GM12892 (cell line): ENCODE measurements at regions not wholly inside any gene's neighbourhood (a gene's known extent, or its start where the extent isn't known, plus 50 kb on each side); places are given as distances from the start of the nearest gene placed in this dataset.

Experiments used
- DNase-seq: peaks from one replicate; pipeline ENCODE4 v3.0.0; 2011; ENCODE audit not compliant: insufficient read length
- FAIRE-seq: peaks from 2 replicates; lab custom pipeline; 2011; peaks lifted over from hg19 to GRCh38; lab: Jason Lieb, UNC
- POLR2A ChIP-seq: IDR thresholded peaks from 2 replicates; pipeline ENCODE4 v1.6.1; 2011; ENCODE audit warnings: low read depth, low read length, control low read depth
- POLR2AphosphoS5 ChIP-seq: IDR thresholded peaks from 2 replicates; pipeline ENCODE4 v1.6.1; 2011; ENCODE audit warnings: low read depth, low read length, control low read depth
- TAF1 ChIP-seq: IDR thresholded peaks from 2 replicates; pipeline ENCODE4 v1.6.1; 2011; ENCODE audit warnings: low read depth, mild to moderate bottlenecking, control low read depth, low read length, borderline replicate concordance

- no peak for FAIRE-seq
- TF ChIP-seq POLR2AphosphoS5 = no peak
- TF ChIP-seq TAF1 = no peak
- no peak for TF ChIP-seq POLR2A
- DNase-seq = no peak
These were observed 250.3 kb downstream of the PTEN start for GRCh38 chr10:88113657-88114272.

GRCh38 chr10:88114368-88114767 lies 250.9 kb downstream of the PTEN start:
- peak; percentile 70 for FAIRE-seq
- no peak for DNase-seq
- TF ChIP-seq TAF1 = no peak
- no peak for TF ChIP-seq POLR2A
- no peak for TF ChIP-seq POLR2AphosphoS5

GRCh38 chr10:88115407-88115806 lies 252.0 kb downstream of the PTEN start:
- no peak for FAIRE-seq
- no peak for TF ChIP-seq TAF1
- TF ChIP-seq POLR2A = no peak
- no peak for TF ChIP-seq POLR2AphosphoS5
- no peak for DNase-seq

GRCh38 chr10:88115968-88116367 lies 252.5 kb downstream of the PTEN start:
- FAIRE-seq (no peak), DNase-seq (no peak)
- TF ChIP-seq TAF1 (no peak), POLR2AphosphoS5 (no peak), POLR2A (no peak)

- DNase-seq (no peak), FAIRE-seq (peak; percentile 27)
- TF ChIP-seq TAF1 (no peak), POLR2A (no peak), POLR2AphosphoS5 (no peak)
These were observed 253.1 kb downstream of the PTEN start for GRCh38 chr10:88116481-88116880.

- no peak for FAIRE-seq
These were observed 253.7 kb downstream of the PTEN start for GRCh38 chr10:88116971-88117626.

GRCh38 chr10:88117869-88118632 lies 254.6 kb downstream of the PTEN start:
- DNase-seq (no peak), FAIRE-seq (no peak)
- no peak for TF ChIP-seq POLR2A
- TF ChIP-seq POLR2AphosphoS5 = 0 out of 2 replicates have a peak, but pooled peaks have one; percentile 25
- no peak for TF ChIP-seq TAF1

More at GRCh38 chr10:88116971-88117626, 253.7 kb downstream of the PTEN start:
- DNase-seq = no peak
- no peak for TF ChIP-seq TAF1
- TF ChIP-seq POLR2AphosphoS5 = no peak
- TF ChIP-seq POLR2A = no peak

- TF ChIP-seq POLR2AphosphoS5 = no peak
- no peak for TF ChIP-seq POLR2A
- TF ChIP-seq TAF1 = no peak
- FAIRE-seq = peak; percentile 83
- no peak for DNase-seq
These were observed 255.3 kb downstream of the PTEN start for GRCh38 chr10:88118729-88119128.

GRCh38 chr10:88119160-88119559 lies 255.7 kb downstream of the PTEN start:
- DNase-seq (no peak), FAIRE-seq (peak; percentile 54)
- no peak for TF ChIP-seq POLR2A
- no peak for TF ChIP-seq TAF1
- no peak for TF ChIP-seq POLR2AphosphoS5

- FAIRE-seq = peak; percentile 48
- no peak for DNase-seq
- no peak for TF ChIP-seq TAF1
- no peak for TF ChIP-seq POLR2A
- no peak for TF ChIP-seq POLR2AphosphoS5
These were observed 256.6 kb downstream of the PTEN start for GRCh38 chr10:88120075-88120474.

GRCh38 chr10:88120599-88121333 lies 257.3 kb downstream of the PTEN start:
- TF ChIP-seq POLR2AphosphoS5 = no peak
- no peak for TF ChIP-seq POLR2A
- no peak for TF ChIP-seq TAF1
- FAIRE-seq = no peak
- DNase-seq = no peak
